ENCODE measurements at regions not wholly inside any gene's neighbourhood (a gene's known extent, or its start where the extent isn't known, plus 50 kb on each side); places are given as distances from the start of the nearest gene placed in this dataset.
A peak's percentile ranks its signal among the peaks of the same experiment; 100 is the strongest.

- DNase-seq, result no peak
Observed at GRCh38 chr1:115577513-115577912, 64.3 kb upstream of the VANGL1 start.

DNA sequence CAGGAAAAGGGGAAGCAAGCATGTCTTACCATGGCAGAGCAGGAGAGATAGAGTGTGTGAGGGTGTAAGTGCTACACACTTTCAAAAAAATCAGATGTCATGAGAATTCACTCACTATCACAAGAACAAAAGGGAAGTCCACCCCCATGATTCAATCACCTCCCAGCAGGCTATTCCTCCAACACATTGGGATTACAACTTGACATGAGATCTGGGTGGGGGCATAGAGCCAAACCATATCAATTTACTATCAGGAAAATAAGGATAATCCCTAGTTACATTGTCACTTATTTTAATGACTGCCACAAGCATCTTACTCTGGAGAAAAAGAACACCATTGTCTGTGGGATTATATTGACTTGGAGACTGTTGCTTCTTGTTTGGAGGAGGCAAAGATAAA is 66.1 kb upstream of the VANGL1 start:
- DNase-seq, result no peak

DNA sequence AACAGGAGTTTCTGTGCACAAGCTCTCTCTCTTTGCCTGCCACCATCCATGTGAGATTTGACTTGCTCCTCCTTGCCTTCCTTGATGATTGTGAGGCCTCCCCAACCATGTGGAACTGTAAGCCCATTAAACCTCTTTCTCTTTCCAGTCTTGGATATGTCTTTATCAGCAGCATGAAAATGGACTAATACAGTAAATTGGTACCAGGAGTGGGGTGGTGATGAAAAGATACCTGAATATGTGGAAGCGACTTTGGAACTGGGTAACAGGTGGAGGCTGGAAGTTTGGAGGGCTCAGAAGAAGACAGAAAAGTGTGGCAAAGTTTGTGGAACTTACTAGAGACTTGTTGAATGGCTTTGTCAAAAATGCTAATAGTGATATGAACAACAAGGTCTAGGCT is 69.1 kb upstream of the VANGL1 start:
- DNase-seq, result no peak

DNA sequence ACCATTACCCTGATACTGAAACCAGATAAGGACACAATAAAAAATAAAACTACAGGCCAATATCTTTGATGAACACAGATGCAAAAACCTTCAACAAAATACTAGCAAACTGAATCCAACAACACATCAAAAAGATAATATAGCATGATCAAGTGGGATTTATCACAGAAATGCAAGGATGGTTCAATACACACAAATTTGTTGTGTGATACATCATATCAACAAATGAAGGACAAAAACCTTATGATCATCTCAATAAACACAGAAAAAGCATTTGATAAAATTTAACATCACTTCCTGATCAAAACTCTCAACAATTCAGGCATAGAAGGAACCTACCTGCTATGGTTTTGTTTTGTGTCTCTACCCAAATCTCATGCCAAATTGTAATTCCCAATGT is 74.3 kb upstream of the VANGL1 start:
- no peak for DNase-seq

DNA sequence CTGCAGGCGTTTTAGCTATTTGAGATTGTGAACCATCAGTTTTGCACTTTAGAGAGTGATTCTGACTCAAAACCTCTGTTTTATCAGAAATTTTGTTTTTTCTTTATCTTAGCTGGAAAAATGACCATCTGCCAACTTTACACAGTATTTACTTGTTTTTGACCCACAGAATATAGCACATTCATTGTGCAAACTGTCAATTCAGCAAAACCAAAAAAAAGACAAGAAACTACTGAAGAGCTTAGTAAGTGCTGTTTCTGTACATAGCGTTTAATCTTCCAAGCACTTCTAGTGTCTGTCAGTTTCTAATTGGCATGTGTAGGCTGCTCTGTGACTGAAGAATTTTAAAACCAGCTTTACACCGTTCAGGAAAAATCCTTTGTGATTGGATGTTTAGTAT is 76.0 kb upstream of the VANGL1 start:
- DNase-seq, result no peak

DNA sequence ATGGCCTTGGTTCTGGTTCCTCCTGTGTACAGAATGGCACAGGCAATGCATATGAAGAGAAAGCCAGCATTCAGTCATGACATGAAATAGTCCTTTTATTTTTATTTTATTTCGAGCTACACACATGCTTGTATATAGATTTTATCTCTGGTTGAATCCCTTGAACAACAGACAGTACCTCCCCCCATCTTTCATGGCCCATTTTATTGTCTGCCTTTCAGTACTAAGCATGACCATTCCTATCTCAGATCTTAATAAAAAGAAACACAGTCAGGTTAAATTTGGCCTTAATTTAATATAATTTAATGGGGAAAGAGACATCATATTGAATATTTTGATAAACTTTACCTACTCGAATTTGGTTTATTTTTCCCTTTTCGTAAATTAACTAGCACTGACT is 76.4 kb upstream of the VANGL1 start:
- DNase-seq, result no peak

- no peak for DNase-seq
Observed at GRCh38 chr1:115564201-115564600, 77.6 kb upstream of the VANGL1 start.

DNA sequence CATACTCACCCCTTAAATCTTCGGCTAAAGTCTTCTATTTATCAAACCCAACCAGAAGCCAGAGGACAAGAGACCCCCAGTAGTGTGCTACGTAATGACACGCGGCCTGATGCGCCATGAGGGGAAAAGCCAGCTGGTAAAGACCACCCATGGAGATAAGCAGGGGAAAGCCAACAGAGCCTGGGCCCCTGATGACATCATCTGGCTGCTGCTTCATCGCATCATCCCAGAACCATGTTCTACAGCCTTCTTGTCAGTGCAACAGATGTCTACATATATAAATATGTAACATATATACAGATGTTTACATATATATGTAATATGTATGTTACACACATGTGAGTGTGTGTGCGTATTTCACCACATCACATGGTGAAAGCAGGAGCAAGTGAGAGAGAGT is 81.7 kb upstream of the VANGL1 start:
- DNase-seq, result no peak

DNA sequence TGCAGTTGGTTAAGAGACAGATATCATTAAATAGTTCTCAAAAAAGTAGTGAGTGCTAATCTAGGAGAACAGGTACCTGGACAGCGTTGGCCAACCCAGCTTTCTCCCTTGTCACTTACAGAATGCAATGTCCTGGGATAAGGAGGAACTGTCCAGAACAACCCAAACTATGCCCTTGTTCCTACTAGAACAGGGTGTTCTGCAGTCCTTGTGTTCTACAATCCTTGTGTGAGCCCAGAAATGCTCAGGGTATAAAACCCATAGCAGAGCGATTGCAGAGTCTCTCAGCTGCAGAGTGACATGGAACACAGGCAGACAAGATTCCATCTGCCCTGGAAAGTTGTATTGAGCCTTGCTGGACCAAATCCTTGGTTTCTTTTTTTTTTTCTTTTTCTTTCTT is 83.5 kb upstream of the VANGL1 start:
- DNase-seq, result no peak

DNA sequence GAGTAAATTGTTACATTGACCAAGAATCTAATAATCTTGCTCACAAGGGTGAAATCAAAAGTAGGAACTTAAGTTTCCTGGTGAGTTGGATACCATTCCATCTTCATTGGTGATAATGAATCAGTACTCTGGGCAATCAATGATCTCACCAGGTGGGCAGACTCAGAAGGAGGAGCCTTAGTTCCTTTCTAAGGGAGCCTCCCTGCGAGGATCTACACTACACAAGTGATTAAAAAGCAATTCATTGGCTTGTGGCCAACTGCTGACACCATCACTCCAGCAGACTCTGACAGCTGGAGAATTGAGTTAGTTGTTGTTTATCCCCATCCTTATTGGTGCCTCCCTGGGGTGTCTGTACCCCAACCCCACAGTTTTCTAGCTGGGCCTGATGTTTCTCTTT is 84.1 kb upstream of the VANGL1 start:
- DNase-seq, result no peak

DNA sequence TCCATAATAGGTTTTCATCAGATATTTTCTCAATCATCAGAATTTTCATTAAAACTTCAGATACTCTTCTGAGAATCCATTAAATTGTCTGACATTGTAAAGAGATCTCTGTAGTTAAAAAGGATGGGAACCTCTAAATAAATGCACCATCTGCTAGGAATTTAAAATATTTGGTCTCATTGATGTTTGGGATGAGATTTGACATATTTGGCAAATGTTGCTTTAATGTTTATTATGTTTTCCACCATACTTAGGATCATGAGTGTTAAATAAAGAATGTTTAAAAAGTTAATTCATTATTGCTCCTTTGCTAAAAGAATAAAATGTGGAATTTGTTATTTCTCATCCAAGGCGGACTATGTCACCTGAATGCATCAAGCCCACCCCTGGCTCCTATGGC is 85.5 kb upstream of the VANGL1 start:
- DNase-seq, result no peak

GRCh38 chr1:115555446-115555845 is 86.3 kb upstream of the VANGL1 start:
- no peak for DNase-seq

- DNase-seq, result no peak
Observed at GRCh38 chr1:115547696-115548095, 94.1 kb upstream of the VANGL1 start.

- no peak for DNase-seq
Observed at GRCh38 chr1:115546846-115547245, 94.9 kb upstream of the VANGL1 start.

DNA sequence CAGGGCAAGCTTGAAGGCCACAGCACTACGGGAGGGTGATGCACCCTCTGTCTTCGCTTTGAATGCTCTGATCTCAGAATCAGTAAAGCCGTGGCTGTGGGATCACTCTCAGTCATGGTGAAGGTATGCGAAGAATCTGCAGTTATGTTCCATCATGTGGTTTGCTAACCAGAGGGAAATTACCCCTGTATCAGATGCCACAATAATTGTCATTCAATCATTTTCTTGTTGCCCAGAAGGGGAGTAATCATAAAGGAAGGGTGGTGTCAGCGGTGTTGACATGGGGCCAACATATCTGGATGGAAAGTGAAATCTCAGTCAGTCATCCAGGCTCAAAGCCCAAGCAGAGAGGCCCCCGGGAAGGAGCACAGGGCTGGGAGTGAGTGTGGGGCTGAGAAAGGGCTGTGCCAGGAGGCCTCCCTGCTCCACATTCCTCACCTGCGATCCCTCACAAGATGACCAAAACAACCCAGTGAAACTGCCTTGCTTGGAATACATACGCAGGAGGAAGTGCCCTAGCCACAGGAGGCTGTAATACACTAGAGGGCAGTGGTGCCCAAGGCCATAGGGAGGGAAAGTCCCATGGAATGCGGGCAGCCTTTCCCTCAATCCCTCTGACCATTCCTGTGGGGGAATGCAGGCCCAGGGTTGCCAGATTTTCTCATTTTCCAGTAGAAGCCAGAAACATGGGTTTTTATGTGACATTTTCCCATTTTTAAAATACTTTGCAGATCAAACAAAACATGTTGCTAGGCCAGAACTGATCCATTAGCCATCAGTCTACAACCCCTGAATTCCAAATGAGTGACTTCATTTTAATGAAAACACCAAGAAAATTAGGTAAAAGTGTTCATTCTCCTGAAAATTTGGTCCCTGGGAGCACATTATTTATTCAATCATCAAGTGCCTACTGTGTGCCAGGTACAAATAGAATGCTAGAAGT is 95.7 kb upstream of the VANGL1 start:
- DNase-seq, result peak; percentile 6

GRCh38 chr1:115545096-115545720 is 96.6 kb upstream of the VANGL1 start:
- no peak for DNase-seq

DNA sequence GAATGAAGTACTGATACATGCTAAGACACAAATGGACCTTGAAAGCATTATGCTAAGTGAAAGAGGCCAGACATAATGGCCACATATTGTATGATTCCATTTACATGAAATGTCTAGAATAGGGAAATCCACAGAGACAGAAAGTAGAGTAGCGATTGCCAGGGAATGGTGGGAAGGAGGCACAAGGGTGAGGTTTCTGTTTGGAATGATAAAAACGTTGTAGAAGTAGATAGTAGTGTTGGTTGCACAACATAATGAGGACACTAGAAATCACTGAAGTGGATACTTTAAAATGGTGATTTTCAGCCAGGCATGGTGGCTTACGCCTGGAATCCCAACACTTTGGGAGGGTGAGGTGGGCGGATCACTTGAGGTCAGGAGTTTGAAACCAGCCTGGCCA is 97.6 kb upstream of the VANGL1 start:
- DNase-seq, result no peak

GRCh38 chr1:115543247-115543646 is 98.5 kb upstream of the VANGL1 start:
- no peak for DNase-seq

GRCh38 chr1:115539736-115540135 is 102.0 kb upstream of the VANGL1 start:
- no peak for DNase-seq

- no peak for DNase-seq
Observed at GRCh38 chr1:115539061-115539460, 102.7 kb upstream of the VANGL1 start.

DNA sequence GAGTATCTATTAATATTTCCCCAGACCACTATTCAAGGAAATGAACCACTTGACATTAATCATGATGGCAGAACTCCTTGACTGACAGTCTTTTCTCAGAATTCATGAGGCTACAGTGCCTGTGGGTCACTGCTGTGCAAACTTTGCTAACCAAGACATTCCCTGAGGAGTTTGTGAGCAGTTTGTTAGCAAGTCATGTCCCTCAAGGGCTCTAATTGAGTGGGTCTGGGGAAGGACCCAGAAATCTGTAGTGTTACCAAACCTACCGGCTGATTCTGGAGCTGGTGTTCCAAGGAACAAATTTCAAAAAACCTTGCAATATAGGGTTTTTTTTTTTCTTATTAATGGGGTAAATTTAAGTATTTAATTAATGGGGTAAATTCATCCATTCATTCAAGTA is 103.2 kb upstream of the VANGL1 start:
- no peak for DNase-seq

DNA sequence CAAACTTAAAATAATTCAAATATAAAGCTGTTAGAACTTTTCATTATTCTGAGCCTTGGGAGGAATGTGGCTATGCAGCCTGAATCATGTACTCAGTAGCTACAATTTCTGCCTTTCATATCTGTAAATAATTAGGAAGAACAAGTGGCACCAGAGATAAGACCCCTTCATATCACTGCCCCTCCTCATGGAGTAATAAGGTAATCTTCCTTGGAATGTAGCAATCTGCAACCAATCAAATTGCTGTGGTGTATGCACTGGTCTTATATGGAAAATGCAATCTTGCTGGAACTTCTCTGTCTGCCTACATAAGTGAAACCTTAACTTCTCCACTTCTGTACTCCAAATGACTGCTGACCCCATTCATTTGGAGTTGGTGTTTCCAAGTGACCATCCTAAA is 104.4 kb upstream of the VANGL1 start:
- DNase-seq, result no peak

- DNase-seq, result no peak
Observed at GRCh38 chr1:115536279-115536816, 105.4 kb upstream of the VANGL1 start.

GRCh38 chr1:115534106-115534505 is 107.7 kb upstream of the VANGL1 start:
- DNase-seq, result no peak

Data from activated CD4-positive, alpha-beta T cell treated with anti-CD3 and anti-CD28 coated beads, Interleukin-2, amount 50 U/mL, for 16 hours (primary cell).